ENCODE measurements at regions not wholly inside any gene's neighbourhood (a gene's known extent, or its start where the extent isn't known, plus 50 kb on each side); places are given as distances from the start of the nearest gene placed in this dataset.

DNA sequence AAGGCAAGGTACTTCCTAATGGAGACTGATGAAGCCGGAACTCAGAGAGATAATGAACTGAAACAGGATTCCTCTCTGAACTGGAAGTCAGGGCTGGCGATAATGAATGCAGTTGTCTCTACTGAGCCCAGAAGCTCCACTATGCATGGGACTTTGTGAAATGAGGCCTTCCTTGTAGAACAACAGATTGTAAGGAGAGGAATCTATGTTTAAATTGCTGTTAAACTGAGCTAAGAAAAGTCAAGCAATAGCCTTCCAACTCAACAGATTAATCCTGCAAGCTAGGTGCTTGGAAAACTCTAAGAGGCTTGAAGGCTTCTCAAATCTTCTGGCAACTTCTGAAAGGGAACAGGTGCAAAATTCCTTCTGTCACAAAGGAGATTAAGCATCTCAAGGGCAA lies 119.5 kb upstream of the ARHGAP5 start:
- H3K79me2 ChIP-seq (ENCODE audit: control insufficient read depth, low read length) = no peaks in the 10 kb centered on the region
- H3K27me3 ChIP-seq (ENCODE audit: control insufficient read depth, low read length) = no peaks in the 10 kb centered on the region
- no peak overlapping the region for H3K4me3 ChIP-seq (ENCODE audit: low read length)
- no peaks in the 10 kb centered on the region for H3K9me3 ChIP-seq (ENCODE audit: control insufficient read depth, insufficient read depth, low read length)
- no peaks in the 10 kb centered on the region for H4K20me1 ChIP-seq (ENCODE audit: control insufficient read depth, insufficient read depth, low read depth, low read length)
- H3K9me2 ChIP-seq (replicated peaks; ENCODE audit: control insufficient read depth, low read length) = no peaks in the 10 kb centered on the region
- H3K4me2 ChIP-seq (ENCODE audit: low read length) = no peak overlapping the region
- H3K4me1 ChIP-seq (ENCODE audit: control insufficient read depth, low read length) = no peaks in the 10 kb centered on the region
- TF ChIP-seq EZH2phosphoT487 (IDR thresholded peaks at IDR 0.05; ENCODE audit: borderline replicate concordance, low read length) = no peak
- TF ChIP-seq, protein P1, sequence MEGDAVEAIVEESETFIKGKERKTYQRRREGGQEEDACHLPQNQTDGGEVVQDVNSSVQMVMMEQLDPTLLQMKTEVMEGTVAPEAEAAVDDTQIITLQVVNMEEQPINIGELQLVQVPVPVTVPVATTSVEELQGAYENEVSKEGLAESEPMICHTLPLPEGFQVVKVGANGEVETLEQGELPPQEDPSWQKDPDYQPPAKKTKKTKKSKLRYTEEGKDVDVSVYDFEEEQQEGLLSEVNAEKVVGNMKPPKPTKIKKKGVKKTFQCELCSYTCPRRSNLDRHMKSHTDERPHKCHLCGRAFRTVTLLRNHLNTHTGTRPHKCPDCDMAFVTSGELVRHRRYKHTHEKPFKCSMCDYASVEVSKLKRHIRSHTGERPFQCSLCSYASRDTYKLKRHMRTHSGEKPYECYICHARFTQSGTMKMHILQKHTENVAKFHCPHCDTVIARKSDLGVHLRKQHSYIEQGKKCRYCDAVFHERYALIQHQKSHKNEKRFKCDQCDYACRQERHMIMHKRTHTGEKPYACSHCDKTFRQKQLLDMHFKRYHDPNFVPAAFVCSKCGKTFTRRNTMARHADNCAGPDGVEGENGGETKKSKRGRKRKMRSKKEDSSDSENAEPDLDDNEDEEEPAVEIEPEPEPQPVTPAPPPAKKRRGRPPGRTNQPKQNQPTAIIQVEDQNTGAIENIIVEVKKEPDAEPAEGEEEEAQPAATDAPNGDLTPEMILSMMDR (IDR thresholded peaks at IDR 0.05; ENCODE audit: low read depth, low read length, poor library complexity, severe bottlenecking) = no peak
- H3K27ac ChIP-seq (ENCODE audit: low read depth, low read length) = no peak overlapping the region
- no peaks in the 10 kb centered on the region for H3K36me3 ChIP-seq (ENCODE audit: control insufficient read depth, low read length)
- no peaks in the 10 kb centered on the region for H3F3A ChIP-seq (ENCODE audit: control insufficient read depth, insufficient read depth)

DNA sequence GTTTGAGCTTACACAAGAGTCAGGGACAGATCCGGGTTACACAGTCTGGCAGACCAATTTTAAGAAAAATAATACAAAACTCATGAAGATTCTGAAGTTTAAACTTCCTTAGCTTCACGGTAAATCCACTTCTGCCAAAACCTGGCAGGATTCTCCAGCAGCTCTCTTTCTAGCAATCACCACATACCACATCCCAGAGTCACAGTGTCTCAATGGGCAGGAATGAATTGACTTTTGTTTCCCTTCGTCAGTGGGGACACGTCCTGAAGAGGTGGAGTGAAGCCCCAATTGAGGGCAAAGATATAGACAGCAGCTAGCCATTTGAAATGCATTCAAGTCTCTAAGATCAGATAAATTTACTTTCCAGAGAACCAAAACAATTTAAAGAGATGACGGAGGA lies 117.1 kb upstream of the ARHGAP5 start:
- no peaks in the 10 kb centered on the region for H4K20me1 ChIP-seq (ENCODE audit: control insufficient read depth, insufficient read depth, low read depth, low read length)
- no peak overlapping the region for H3K27ac ChIP-seq (ENCODE audit: low read depth, low read length)
- H3K79me2 ChIP-seq (ENCODE audit: control insufficient read depth, low read length) = no peaks in the 10 kb centered on the region
- no peaks in the 10 kb centered on the region for H3K9me3 ChIP-seq (ENCODE audit: control insufficient read depth, insufficient read depth, low read length)
- no peaks in the 10 kb centered on the region for H3K4me1 ChIP-seq (ENCODE audit: control insufficient read depth, low read length)
- no peaks in the 10 kb centered on the region for H3K27me3 ChIP-seq (ENCODE audit: control insufficient read depth, low read length)
- no peaks in the 10 kb centered on the region for H3K36me3 ChIP-seq (ENCODE audit: control insufficient read depth, low read length)
- H3K9me2 ChIP-seq (replicated peaks; ENCODE audit: control insufficient read depth, low read length) = no peaks in the 10 kb centered on the region
- H3K4me3 ChIP-seq (ENCODE audit: low read length) = no peak overlapping the region
- H3K4me2 ChIP-seq (ENCODE audit: low read length) = no peak overlapping the region
- TF ChIP-seq, protein P1 (IDR thresholded peaks at IDR 0.05; ENCODE audit: low read depth, low read length, poor library complexity, severe bottlenecking) = no peak
- no peaks in the 10 kb centered on the region for H3F3A ChIP-seq (ENCODE audit: control insufficient read depth, insufficient read depth)

DNA sequence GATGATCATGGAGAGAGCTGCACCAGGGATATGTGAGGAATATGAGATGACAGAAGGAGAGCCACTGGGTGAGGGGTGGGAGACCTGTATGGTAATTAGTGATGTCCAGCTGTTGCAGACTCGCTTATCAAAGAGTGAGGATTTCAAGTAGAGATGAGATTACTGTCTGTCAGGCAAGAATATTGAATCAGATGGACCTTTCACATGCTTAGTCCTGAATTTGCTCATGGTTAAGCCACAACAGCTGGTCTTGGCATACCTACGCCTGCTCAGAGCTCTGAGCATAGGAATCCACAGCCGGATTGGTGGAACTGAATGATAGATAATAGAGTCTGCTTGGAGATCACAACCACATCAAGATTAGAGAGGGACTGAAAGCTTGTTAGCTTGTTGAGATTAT lies 115.2 kb upstream of the ARHGAP5 start:
- no peaks in the 10 kb centered on the region for H3K79me2 ChIP-seq (ENCODE audit: control insufficient read depth, low read length)
- no peak overlapping the region for H3K27ac ChIP-seq (ENCODE audit: low read depth, low read length)
- H3K9me3 ChIP-seq (ENCODE audit: control insufficient read depth, insufficient read depth, low read length) = no peaks in the 10 kb centered on the region
- no peaks in the 10 kb centered on the region; the same call in 1 of the 2 replicates for H3K9me2 ChIP-seq (replicated peaks; ENCODE audit: control insufficient read depth, low read length)
- no peaks in the 10 kb centered on the region for H4K20me1 ChIP-seq (ENCODE audit: control insufficient read depth, insufficient read depth, low read depth, low read length)
- TF ChIP-seq, protein P1 (IDR thresholded peaks at IDR 0.05; ENCODE audit: low read depth, low read length, poor library complexity, severe bottlenecking) = no peak
- no peak for TF ChIP-seq EZH2phosphoT487 (IDR thresholded peaks at IDR 0.05; ENCODE audit: borderline replicate concordance, low read length)
- H3F3A ChIP-seq (ENCODE audit: control insufficient read depth, insufficient read depth) = no peaks in the 10 kb centered on the region
- H3K27me3 ChIP-seq (ENCODE audit: control insufficient read depth, low read length) = no peaks in the 10 kb centered on the region
- H3K36me3 ChIP-seq (ENCODE audit: control insufficient read depth, low read length) = no peaks in the 10 kb centered on the region
- no peak overlapping the region for H3K4me3 ChIP-seq (ENCODE audit: low read length)
- H3K4me1 ChIP-seq (ENCODE audit: control insufficient read depth, low read length) = no peaks in the 10 kb centered on the region
- H3K4me2 ChIP-seq (ENCODE audit: low read length) = no peak overlapping the region

DNA sequence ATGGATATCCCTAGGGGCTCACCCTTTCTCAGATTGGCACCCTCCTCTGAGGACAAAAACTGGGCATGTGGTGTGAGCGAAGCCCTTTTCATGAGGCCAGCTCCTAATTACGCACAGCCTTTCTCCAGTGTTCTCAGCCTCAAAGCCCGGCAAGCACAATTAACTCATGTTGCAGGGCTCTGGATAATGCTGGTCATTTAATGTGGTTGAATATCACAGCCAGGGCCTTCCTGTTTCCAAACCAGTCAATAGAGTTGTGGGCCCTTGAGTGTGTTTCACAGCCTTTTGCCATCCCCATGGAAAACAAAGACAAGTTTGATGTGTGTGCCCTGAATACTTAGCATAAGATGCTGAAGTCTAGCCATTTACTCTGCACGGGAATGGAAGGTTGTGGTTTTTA lies 114.2 kb upstream of the ARHGAP5 start:
- H3K79me2 ChIP-seq (ENCODE audit: control insufficient read depth, low read length) = no peaks in the 10 kb centered on the region
- no peaks in the 10 kb centered on the region for H4K20me1 ChIP-seq (ENCODE audit: control insufficient read depth, insufficient read depth, low read depth, low read length)
- H3K4me2 ChIP-seq (ENCODE audit: low read length) = no peak overlapping the region
- H3F3A ChIP-seq (ENCODE audit: control insufficient read depth, insufficient read depth) = no peaks in the 10 kb centered on the region
- no peaks in the 10 kb centered on the region for H3K27me3 ChIP-seq (ENCODE audit: control insufficient read depth, low read length)
- no peak overlapping the region for H3K27ac ChIP-seq (ENCODE audit: low read depth, low read length)
- H3K9me3 ChIP-seq (ENCODE audit: control insufficient read depth, insufficient read depth, low read length) = no peaks in the 10 kb centered on the region
- TF ChIP-seq, protein P1 (IDR thresholded peaks at IDR 0.05; ENCODE audit: low read depth, low read length, poor library complexity, severe bottlenecking) = no peak
- TF ChIP-seq EZH2phosphoT487 (IDR thresholded peaks at IDR 0.05; ENCODE audit: borderline replicate concordance, low read length) = no peak
- no peaks in the 10 kb centered on the region for H3K36me3 ChIP-seq (ENCODE audit: control insufficient read depth, low read length)
- H3K9me2 ChIP-seq (replicated peaks; ENCODE audit: control insufficient read depth, low read length) = no peaks in the 10 kb centered on the region; the same call in 1 of the 2 replicates
- H3K4me1 ChIP-seq (ENCODE audit: control insufficient read depth, low read length) = no peaks in the 10 kb centered on the region
- H3K4me3 ChIP-seq (ENCODE audit: low read length) = no peak overlapping the region

Measured in DOHH2 (cell line).